ENCODE measurements at regions not wholly inside any gene's neighbourhood (a gene's known extent, or its start where the extent isn't known, plus 50 kb on each side); places are given as distances from the start of the nearest gene placed in this dataset.

- Mint-ChIP-seq H3K9me3 (peaks cover 4% of the 10 kb centered on the region), H3K4me1 (no peaks in the 10 kb centered on the region), H3K36me3 (ENCODE audit: low read depth) (no peaks in the 10 kb centered on the region), H3K4me3 (no peak overlapping the region), H3K27me3 (ENCODE audit: low read depth) (no peaks in the 10 kb centered on the region), H3K27ac (no peak overlapping the region)
- TF ChIP-seq CTCF (IDR thresholded peaks at IDR 0.05; ENCODE audit: unreplicated experiment in 3 of 3), result no peak
Observed at GRCh38 chr1:234942879-234943506, 185.6 kb downstream of the TOMM20 start.

GRCh38 chr1:234942012-234942332, 186.7 kb downstream of the TOMM20 start:
- no peaks in the 10 kb centered on the region for H3K36me3 Mint-ChIP-seq (ENCODE audit: low read depth)
- H3K4me1 Mint-ChIP-seq, result no peaks in the 10 kb centered on the region

GRCh38 chr1:234941321-234942011, 187.2 kb downstream of the TOMM20 start:
- no peaks in the 10 kb centered on the region for H3K4me1 Mint-ChIP-seq
- H3K4me3 Mint-ChIP-seq, result no peak overlapping the region

More at GRCh38 chr1:234942012-234942332, 186.7 kb downstream of the TOMM20 start:
- TF ChIP-seq CTCF (IDR thresholded peaks at IDR 0.05; ENCODE audit: unreplicated experiment in 3 of 3), result no peak
- Mint-ChIP-seq H3K4me3 (no peak overlapping the region), H3K9me3 (no peaks in the 10 kb centered on the region), H3K27me3 (ENCODE audit: low read depth) (no peaks in the 10 kb centered on the region), H3K27ac (no peak overlapping the region)

GRCh38 chr1:234940841-234941240, 187.8 kb downstream of the TOMM20 start:
- no peak overlapping the region for H3K27ac Mint-ChIP-seq
- no peaks in the 10 kb centered on the region for H3K36me3 Mint-ChIP-seq (ENCODE audit: low read depth)
- no peaks in the 10 kb centered on the region for H3K4me1 Mint-ChIP-seq
- TF ChIP-seq CTCF (IDR thresholded peaks at IDR 0.05; ENCODE audit: unreplicated experiment in 3 of 3), result no peak
- H3K9me3 Mint-ChIP-seq, result no peaks in the 10 kb centered on the region
- no peaks in the 10 kb centered on the region for H3K27me3 Mint-ChIP-seq (ENCODE audit: low read depth)
- H3K4me3 Mint-ChIP-seq, result no peak overlapping the region

More at GRCh38 chr1:234941321-234942011, 187.2 kb downstream of the TOMM20 start:
- no peak for TF ChIP-seq CTCF (IDR thresholded peaks at IDR 0.05; ENCODE audit: unreplicated experiment in 3 of 3)
- Mint-ChIP-seq H3K9me3 (no peaks in the 10 kb centered on the region), H3K36me3 (ENCODE audit: low read depth) (no peaks in the 10 kb centered on the region), H3K27ac (no peak overlapping the region), H3K27me3 (ENCODE audit: low read depth) (no peaks in the 10 kb centered on the region)

- TF ChIP-seq CTCF (IDR thresholded peaks at IDR 0.05; ENCODE audit: unreplicated experiment in 3 of 3), result no peak
- no peak overlapping the region for H3K27ac Mint-ChIP-seq
- no peaks in the 10 kb centered on the region for H3K27me3 Mint-ChIP-seq (ENCODE audit: low read depth)
- no peak overlapping the region for H3K4me3 Mint-ChIP-seq
- no peaks in the 10 kb centered on the region for H3K9me3 Mint-ChIP-seq
- no peaks in the 10 kb centered on the region for H3K4me1 Mint-ChIP-seq
- no peaks in the 10 kb centered on the region for H3K36me3 Mint-ChIP-seq (ENCODE audit: low read depth)
Observed at GRCh38 chr1:234938924-234939323, 189.7 kb downstream of the TOMM20 start.

GRCh38 chr1:234938135-234938534, 190.5 kb downstream of the TOMM20 start:
- TF ChIP-seq CTCF (IDR thresholded peaks at IDR 0.05; ENCODE audit: unreplicated experiment in 3 of 3), result no peak
- Mint-ChIP-seq H3K27ac (peak overlapping the region in 2 of 3 experiments; percentile 8 to 34), H3K27me3 (ENCODE audit: low read depth) (no peaks in the 10 kb centered on the region), H3K36me3 (ENCODE audit: low read depth) (no peaks in the 10 kb centered on the region), H3K4me1 (no peaks in the 10 kb centered on the region), H3K9me3 (no peaks in the 10 kb centered on the region), H3K4me3 (no peak overlapping the region)
